GM12878 (cell line): ENCODE measurements at regions not wholly inside any gene's neighbourhood (a gene's known extent, or its start where the extent isn't known, plus 50 kb on each side); places are given as distances from the start of the nearest gene placed in this dataset.

Experiments used
- ATAC-seq: fragments of 200-7000 bp; cut with Tn5 transposase; 3 replicates; pipeline ENCODE4 v1.9.1; 2020; ENCODE audit warnings: mild to moderate bottlenecking, moderate library complexity
- BruUV-seq: library from RNA; stranded (reverse); fragments of 400-500 nt; replicated peaks from 2 replicates; lab custom pipeline; 2021; lab: Mats Ljungman, UMichigan
- CTCF ChIA-PET: fragments of 300-600 bp; sonication (Branson Sonifier 250); formaldehyde crosslinking; extraction: SDS; loops from one replicate; lab custom pipeline; 2021; ENCODE audit warnings: inconsistent platforms; lab: Yijun Ruan, JAX
- POLR2A ChIA-PET: fragments of 350-600 bp; formaldehyde crosslinking; extraction: SDS; loops from one replicate; lab custom pipeline; 2021; ENCODE audit warnings: inconsistent platforms; lab: Charles Lee
- RAD21 ChIA-PET: fragments of 300-600 bp; sonication (Branson Sonifier 250); formaldehyde crosslinking; loops from one replicate; lab custom pipeline; 2023; ENCODE audit warnings: antibody characterized with exemption; ENCODE audit not compliant: unreplicated experiment; lab: Charles Lee
- SMC1A ChIA-PET: fragments of 300-600 bp; sonication (Branson Sonifier 250); formaldehyde crosslinking; loops from one replicate; lab custom pipeline; 2023; ENCODE audit not compliant: unreplicated experiment, uncharacterized antibody; lab: Charles Lee
- DNase-seq: peaks from one replicate; pipeline ENCODE4 v3.0.0-alpha.2; 2011; ENCODE audit warnings: low read depth, low spot score
- FAIRE-seq: peaks from 3 replicates; lab custom pipeline; 2011; peaks lifted over from hg19 to GRCh38; lab: Jason Lieb, UNC
- H2AFZ ChIP-seq: 2 replicates; pipeline ENCODE4 v1.6.0; 2011; ENCODE audit warnings: low read depth, low read length, control low read depth; ENCODE audit not compliant: control insufficient read depth
- H3K27ac ChIP-seq: 2 replicates; pipeline ENCODE4 v1.5.1; 2011; ENCODE audit warnings: control low read depth; ENCODE audit not compliant: control insufficient read depth, insufficient read depth
- H3K27me3 ChIP-seq, 2 experiments: replicated peaks in 1 of 2; 2 replicates each; pipeline versions ENCODE4 v1.6.0 to v1.6.1; 2011; ENCODE audit warnings: low read length in 1 of 2; ENCODE audit not compliant: control insufficient read depth in 2 of 2, insufficient read depth in 2 of 2
- H3K36me3 ChIP-seq, 2 experiments: 2 replicates each; pipeline ENCODE4 v1.5.1; 2011; ENCODE audit warnings: low read length in 1 of 2; ENCODE audit not compliant: control insufficient read depth in 2 of 2, insufficient read depth in 2 of 2
- H3K4me1 ChIP-seq: 2 replicates; pipeline ENCODE4 v1.6.1; 2011; ENCODE audit warnings: mild to moderate bottlenecking, low read length, moderate library complexity, mixed read lengths; ENCODE audit not compliant: control insufficient read depth, insufficient read depth
- H3K4me2 ChIP-seq: 2 replicates; pipeline ENCODE4 v1.6.0; 2011; ENCODE audit warnings: control low read depth; ENCODE audit not compliant: control insufficient read depth, insufficient read depth
- H3K4me3 ChIP-seq: fragments of 200-600 bp; sonication (generic); 2 replicates; pipeline ENCODE4 v1.5.1; 2016
- H3K79me2 ChIP-seq: 2 replicates; pipeline ENCODE4 v1.6.0; 2011; ENCODE audit warnings: low read length; ENCODE audit not compliant: control insufficient read depth, insufficient read depth
- H3K9ac ChIP-seq: 2 replicates; pipeline ENCODE4 v1.8.0; 2011; ENCODE audit warnings: low read length, control low read depth, mixed read lengths; ENCODE audit not compliant: control insufficient read depth, insufficient read depth
- H3K9me3 ChIP-seq: replicated peaks from 3 replicates; pipeline ENCODE4 v1.5.1; 2011; ENCODE audit warnings: mild to moderate bottlenecking, low read length; ENCODE audit not compliant: control insufficient read depth, insufficient read depth
- H4K20me1 ChIP-seq: 2 replicates; pipeline ENCODE4 v1.6.0; 2011; ENCODE audit not compliant: control insufficient read depth, insufficient read depth
- BCL11A ChIP-seq: IDR thresholded peaks from 2 replicates; pipeline ENCODE4 v1.6.1; 2011; ENCODE audit warnings: low read depth, low read length
- EP300 ChIP-seq, 2 experiments: fragments of 150-350 bp in 1 of 2; IDR thresholded peaks; 2 replicates each; pipeline ENCODE4 v1.6.1; 2011 to 2012; ENCODE audit warnings: low read depth in 2 of 2, low read length in 2 of 2, borderline replicate concordance in 1 of 2, improper control_type of control experiment in 1 of 2, inconsistent platforms in 1 of 2; ENCODE audit not compliant: control insufficient read depth in 1 of 2
- HDAC6 ChIP-seq: fragments of 200-600 bp; sonication (generic); IDR thresholded peaks from one replicate; pipeline ENCODE4 v1.8.0; 2017; ENCODE audit warnings: antibody characterized with exemption; ENCODE audit not compliant: unreplicated experiment
- IRF5 ChIP-seq: fragments of 450-650 bp; IDR thresholded peaks from 2 replicates; pipeline ENCODE4 v1.6.1; 2017; ENCODE audit warnings: borderline replicate concordance
- KDM1A ChIP-seq: fragments of 200-600 bp; sonication (generic); IDR thresholded peaks from 2 replicates; pipeline ENCODE4 v1.6.1; 2016; ENCODE audit warnings: borderline replicate concordance
- MEF2B ChIP-seq: fragments of 450-650 bp; IDR thresholded peaks from 2 replicates; pipeline ENCODE4 v1.6.1; 2018; ENCODE audit warnings: mild to moderate bottlenecking, moderate library complexity; ENCODE audit not compliant: partially characterized antibody, poor library complexity, severe bottlenecking
- NFIC ChIP-seq: IDR thresholded peaks from 2 replicates; pipeline ENCODE4 v1.6.1; 2012; ENCODE audit warnings: low read depth, mild to moderate bottlenecking, inconsistent platforms, low read length, moderate library complexity
- PAX8 ChIP-seq: fragments of 450-650 bp; IDR thresholded peaks from 2 replicates; pipeline ENCODE4 v1.6.1; 2017; ENCODE audit warnings: mild to moderate bottlenecking, moderate library complexity
- RAD51 ChIP-seq: fragments of 450-650 bp; IDR thresholded peaks from 2 replicates; pipeline ENCODE4 v1.6.1; 2016; ENCODE audit warnings: moderate library complexity, mild to moderate bottlenecking, inconsistent platforms
- SRF ChIP-seq, 2 experiments: IDR thresholded peaks; 2 replicates each; pipeline ENCODE4 v1.6.1; 2011; ENCODE audit warnings: low read depth in 2 of 2, low read length in 2 of 2, mild to moderate bottlenecking in 1 of 2, moderate library complexity in 1 of 2
- STAT1 ChIP-seq: fragments of 450-650 bp; conservative IDR thresholded peaks from 2 replicates; pipeline ENCODE4 v1.6.1; 2014; ENCODE audit warnings: antibody characterized with exemption, mild to moderate bottlenecking
- WGBS: methylation state at CpG from one replicate; pipeline ENCODE4 v1.1.6; 2016; ENCODE audit warnings: low lambda C conversion rate; ENCODE audit not compliant: insufficient replicate concordance, insufficient coverage; ENCODE audit errors: missing lambda C conversion rate; 5-methylcytosine and 5-hydroxymethylcytosine counted together
- in situ Hi-C: fragments of 300-500 bp; cut with MboI; formaldehyde crosslinking; loops from 9 replicates; pipeline ENCODE4 v1.14.3; 2018; ENCODE audit warnings: mixed read lengths
- intact Hi-C: fragments of 100-400 bp; cut with micrococcal nuclease; formaldehyde crosslinking; loops from one replicate; pipeline ENCODE4 v1.14.2; 2022; ENCODE audit not compliant: unreplicated experiment
- TF ChIP-seq, protein P1 (sequence below): fragments of 150-350 bp; IDR thresholded peaks from 2 replicates; pipeline ENCODE4 v1.6.1; 2016; ENCODE audit warnings: low read depth, low read length
- TF ChIP-seq, protein P2 (sequence below): IDR thresholded peaks from 2 replicates; pipeline ENCODE4 v1.6.1; 2011; ENCODE audit warnings: low read depth, low read length, improper control_type of control experiment, borderline replicate concordance

- in situ Hi-C loops, result no loop called here
- no peak overlapping the region for H2AFZ ChIP-seq
- no peak for FAIRE-seq
- ChIA-PET SMC1A (no interaction called here), POLR2A (no interaction called here), RAD21 (no interaction called here), CTCF (no interaction called here)
- no peaks in the 10 kb centered on the region for H4K20me1 ChIP-seq
- intact Hi-C loops, result no loop called here
- 51% methylated on average over 4 of the region's 4 CpGs for WGBS
- H3K79me2 ChIP-seq, result no peaks in the 10 kb centered on the region
- no peaks in the 10 kb centered on the region for H3K36me3 ChIP-seq
- no peak overlapping the region for H3K9ac ChIP-seq
- H3K27ac ChIP-seq, result no peak overlapping the region
- H3K4me1 ChIP-seq, result no peaks in the 10 kb centered on the region
- H3K4me2 ChIP-seq, result no peak overlapping the region
- no peaks in the 10 kb centered on the region for H3K27me3 ChIP-seq
- no peak for ATAC-seq
- H3K9me3 ChIP-seq, result no peaks in the 10 kb centered on the region
- no TSS peak for BruUV-seq
- no peak for DNase-seq
- TF ChIP-seq STAT1 (no peak), NFIC (no peak), IRF5 (no peak), HDAC6 (no peak), MEF2B (no peak), BCL11A (no peak), RAD51 (no peak), KDM1A (no peak), PAX8 (no peak), SRF (IDR thresholded peaks at IDR 0.05; ENCODE audit: low read depth in 2 of 2, low read length in 2 of 2) (no peak), EP300 (IDR thresholded peaks at IDR 0.05; ENCODE audit: borderline replicate concordance in 1 of 2, control insufficient read depth in 1 of 2, low read depth in 2 of 2, low read length in 2 of 2) (no peak)
- TF ChIP-seq, protein P1, sequence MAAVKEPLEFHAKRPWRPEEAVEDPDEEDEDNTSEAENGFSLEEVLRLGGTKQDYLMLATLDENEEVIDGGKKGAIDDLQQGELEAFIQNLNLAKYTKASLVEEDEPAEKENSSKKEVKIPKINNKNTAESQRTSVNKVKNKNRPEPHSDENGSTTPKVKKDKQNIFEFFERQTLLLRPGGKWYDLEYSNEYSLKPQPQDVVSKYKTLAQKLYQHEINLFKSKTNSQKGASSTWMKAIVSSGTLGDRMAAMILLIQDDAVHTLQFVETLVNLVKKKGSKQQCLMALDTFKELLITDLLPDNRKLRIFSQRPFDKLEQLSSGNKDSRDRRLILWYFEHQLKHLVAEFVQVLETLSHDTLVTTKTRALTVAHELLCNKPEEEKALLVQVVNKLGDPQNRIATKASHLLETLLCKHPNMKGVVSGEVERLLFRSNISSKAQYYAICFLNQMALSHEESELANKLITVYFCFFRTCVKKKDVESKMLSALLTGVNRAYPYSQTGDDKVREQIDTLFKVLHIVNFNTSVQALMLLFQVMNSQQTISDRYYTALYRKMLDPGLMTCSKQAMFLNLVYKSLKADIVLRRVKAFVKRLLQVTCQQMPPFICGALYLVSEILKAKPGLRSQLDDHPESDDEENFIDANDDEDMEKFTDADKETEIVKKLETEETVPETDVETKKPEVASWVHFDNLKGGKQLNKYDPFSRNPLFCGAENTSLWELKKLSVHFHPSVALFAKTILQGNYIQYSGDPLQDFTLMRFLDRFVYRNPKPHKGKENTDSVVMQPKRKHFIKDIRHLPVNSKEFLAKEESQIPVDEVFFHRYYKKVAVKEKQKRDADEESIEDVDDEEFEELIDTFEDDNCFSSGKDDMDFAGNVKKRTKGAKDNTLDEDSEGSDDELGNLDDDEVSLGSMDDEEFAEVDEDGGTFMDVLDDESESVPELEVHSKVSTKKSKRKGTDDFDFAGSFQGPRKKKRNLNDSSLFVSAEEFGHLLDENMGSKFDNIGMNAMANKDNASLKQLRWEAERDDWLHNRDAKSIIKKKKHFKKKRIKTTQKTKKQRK, result no peak
- TF ChIP-seq, protein P2, sequence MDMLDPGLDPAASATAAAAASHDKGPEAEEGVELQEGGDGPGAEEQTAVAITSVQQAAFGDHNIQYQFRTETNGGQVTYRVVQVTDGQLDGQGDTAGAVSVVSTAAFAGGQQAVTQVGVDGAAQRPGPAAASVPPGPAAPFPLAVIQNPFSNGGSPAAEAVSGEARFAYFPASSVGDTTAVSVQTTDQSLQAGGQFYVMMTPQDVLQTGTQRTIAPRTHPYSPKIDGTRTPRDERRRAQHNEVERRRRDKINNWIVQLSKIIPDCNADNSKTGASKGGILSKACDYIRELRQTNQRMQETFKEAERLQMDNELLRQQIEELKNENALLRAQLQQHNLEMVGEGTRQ, result no peak
- no peak overlapping the region for H3K4me3 ChIP-seq
These were observed 156.5 kb upstream of the SGCD start for GRCh38 chr5:156170351-156170961.
